ENCODE measurements at regions not wholly inside any gene's neighbourhood (a gene's known extent, or its start where the extent isn't known, plus 50 kb on each side); places are given as distances from the start of the nearest gene placed in this dataset.

- no peak for DNase-seq
- intact Hi-C loops (cut with DNase I), result loop anchor here (5.0 to 10.0 kb wide), 2 partner anchors 180 to 222 kb away; no protein-coding TSS in a partner anchor
Measured at GRCh38 chr16:72244853-72245252, 72.9 kb upstream of the PMFBP1 start.

DNA sequence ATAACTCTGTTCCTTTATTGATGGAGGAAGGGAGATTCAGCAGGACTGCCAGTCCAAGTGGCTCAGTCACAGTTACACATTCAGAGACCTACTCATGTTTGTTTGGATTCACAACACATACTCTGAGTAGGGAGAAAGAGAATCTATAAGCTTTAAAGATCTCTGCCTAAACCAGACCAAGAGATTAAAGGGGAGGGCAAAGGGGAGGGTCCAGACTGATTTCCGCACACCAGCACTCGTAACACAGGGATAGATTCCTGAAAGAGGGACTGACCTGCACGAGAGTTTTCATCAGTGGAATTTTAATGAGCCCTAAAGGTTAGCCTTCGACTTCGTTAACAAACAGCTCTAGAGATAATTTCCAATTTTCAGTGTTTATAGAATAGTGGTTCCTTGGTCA, 71.7 kb upstream of the PMFBP1 start:
- DNase-seq, result no peak

GRCh38 chr16:72242757-72243156, 70.8 kb upstream of the PMFBP1 start:
- no peak for DNase-seq
- intact Hi-C loops (cut with DNase I), result loop anchor here (5.0 to 10.0 kb wide), 2 partner anchors 182 to 225 kb away; no protein-coding TSS in a partner anchor

More for the DNA sequence above, 71.7 kb upstream of the PMFBP1 start:
- intact Hi-C loops (cut with DNase I), result loop anchor here (5.0 to 10.0 kb wide), 2 partner anchors 181 to 224 kb away; no protein-coding TSS in a partner anchor

DNA sequence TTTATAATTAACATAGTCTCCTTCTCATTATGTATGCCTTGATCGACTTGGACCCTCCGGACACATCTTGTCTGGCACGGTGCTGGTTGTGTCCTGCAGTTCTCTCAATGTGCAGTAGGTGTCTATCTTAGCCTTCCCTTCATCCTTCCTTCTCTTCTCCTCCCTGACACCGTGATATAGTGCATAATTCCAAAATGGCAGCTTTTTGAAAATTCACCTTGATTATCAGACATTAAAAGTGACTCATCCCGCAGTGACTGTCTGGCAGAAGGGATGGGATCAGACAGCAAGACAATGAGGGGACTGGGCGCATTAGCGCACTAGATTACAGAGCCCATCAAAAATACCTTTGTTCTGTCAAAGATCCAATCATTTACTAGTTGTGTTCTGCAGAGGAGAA, 70.0 kb upstream of the PMFBP1 start:
- DNase-seq, result peak in 6 of 10 donors; percentile 10 to 88 (median 28)
- intact Hi-C loops (cut with DNase I), result loop anchor here (5.0 to 10.0 kb wide), 2 partner anchors 183 to 225 kb away; no protein-coding TSS in a partner anchor

- intact Hi-C loops (cut with DNase I), result loop anchor here (5.0 to 10.0 kb wide), 2 partner anchors 184 to 226 kb away; no protein-coding TSS in a partner anchor
- DNase-seq, result no peak
Measured at GRCh38 chr16:72241008-72241407, 69.1 kb upstream of the PMFBP1 start.

GRCh38 chr16:72240466-72240865, 68.5 kb upstream of the PMFBP1 start:
- intact Hi-C loops (cut with DNase I), result loop anchor here (5.0 to 10.0 kb wide), 2 partner anchors 184 to 227 kb away; no protein-coding TSS in a partner anchor
- no peak for DNase-seq

GRCh38 chr16:72236866-72237265, 64.9 kb upstream of the PMFBP1 start:
- intact Hi-C loops (cut with DNase I), result no loop called here
- no peak for DNase-seq

DNA sequence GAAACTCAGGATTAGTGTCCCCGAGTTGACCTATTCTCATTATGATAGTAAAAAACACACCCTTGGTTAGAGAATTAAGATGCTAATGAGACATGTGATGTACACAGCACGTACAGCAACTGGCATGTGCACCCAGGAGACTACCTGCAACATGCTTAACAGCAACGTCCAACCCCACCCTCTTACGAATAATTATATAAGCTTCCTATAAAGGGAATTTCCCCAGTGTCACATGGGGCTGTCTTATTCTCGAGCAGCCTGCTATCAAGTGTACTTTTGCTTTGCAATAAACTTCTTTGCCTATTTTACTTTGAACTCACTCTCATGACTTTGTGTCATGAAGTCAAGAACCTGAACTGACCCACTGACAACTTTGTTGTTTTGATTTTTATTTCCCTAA, 62.4 kb upstream of the PMFBP1 start:
- intact Hi-C loops (cut with DNase I), result no loop called here
- DNase-seq, result no peak

DNA sequence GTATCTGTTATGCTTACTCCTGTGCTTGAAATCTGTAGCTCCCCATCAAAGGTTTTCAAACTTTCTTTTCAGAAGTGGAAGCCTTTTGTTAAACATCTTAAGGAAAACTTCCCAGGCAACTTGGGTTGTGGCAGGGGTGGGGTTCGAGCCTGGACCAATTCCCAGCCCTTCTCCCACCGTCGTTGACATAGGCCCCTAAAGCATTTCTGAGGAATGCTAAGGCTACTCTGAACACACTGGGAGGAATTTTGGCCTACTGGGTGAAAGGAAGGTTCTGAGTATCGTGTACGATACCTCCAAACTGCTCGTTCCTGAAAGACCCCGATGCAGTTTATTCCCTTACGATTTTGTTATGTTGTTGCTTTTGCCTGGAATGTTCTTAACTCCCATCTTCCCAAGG, 56.1 kb upstream of the PMFBP1 start:
- intact Hi-C loops (cut with DNase I), result no loop called here
- no peak for DNase-seq

- intact Hi-C loops (cut with DNase I), result no loop called here
- no peak for DNase-seq
Measured at GRCh38 chr16:72226136-72226535, 54.2 kb upstream of the PMFBP1 start.

DNA sequence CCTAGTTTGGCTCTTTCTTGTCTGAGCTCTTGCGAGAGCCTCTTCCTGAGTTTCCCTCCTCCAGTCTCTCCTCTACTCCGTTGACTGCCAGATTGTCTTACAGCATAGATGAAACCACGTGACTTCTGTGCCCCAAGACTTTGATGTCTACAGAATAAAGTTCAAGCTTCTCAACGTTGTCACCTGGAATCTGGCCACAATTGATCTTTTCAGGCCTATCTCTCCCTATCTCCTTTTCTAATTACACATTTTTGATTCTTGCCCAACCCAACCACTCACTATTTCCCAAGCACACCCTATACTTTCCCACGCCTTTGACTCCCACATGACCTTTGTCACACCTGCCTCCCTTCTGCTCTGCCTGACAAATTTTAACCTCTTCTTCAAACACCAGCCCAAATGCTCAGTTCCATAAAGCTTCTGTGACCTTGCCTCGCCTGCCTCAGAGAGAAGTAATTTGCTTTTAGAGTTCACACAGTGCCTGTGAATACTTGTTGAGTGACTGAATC, 52.4 kb upstream of the PMFBP1 start:
- intact Hi-C loops (cut with DNase I), result no loop called here
- no peak for DNase-seq

DNA sequence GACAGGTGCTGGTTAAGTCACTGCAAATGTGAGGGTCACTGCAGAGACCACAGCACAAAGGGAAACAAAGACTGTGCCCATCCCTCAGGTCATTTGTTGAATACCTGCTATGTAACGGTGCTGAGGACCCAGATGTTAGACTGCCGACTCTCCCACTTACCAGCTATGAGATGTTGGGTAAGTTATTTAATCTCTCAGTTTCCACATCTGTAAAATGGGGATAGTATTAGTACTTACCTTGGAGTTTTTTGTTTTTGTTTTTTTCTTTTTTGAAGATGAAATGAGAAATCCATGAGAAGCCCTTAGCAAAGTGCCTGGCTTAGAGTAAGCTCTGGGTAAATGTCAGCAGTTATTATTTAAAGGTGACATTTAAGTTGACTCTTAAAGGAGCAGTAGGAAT, 50.5 kb upstream of the PMFBP1 start:
- intact Hi-C loops (cut with DNase I), result no loop called here
- no peak for DNase-seq
